GM18498 (cell line): ENCODE measurements at regions not wholly inside any gene's neighbourhood (a gene's known extent, or its start where the extent isn't known, plus 50 kb on each side); places are given as distances from the start of the nearest gene placed in this dataset.
"Not testable (repeated sequence)": the region's sequence is repeated elsewhere in the genome, so short reads cannot be mapped to it uniquely, and the experiment has no call there.

Source experiments
- ATAC-seq: cut with Tn5 transposase; IDR thresholded peaks from one replicate; pipeline ENCODE4 v1.9.1; 2021; ENCODE audit warnings: mild to moderate bottlenecking, moderate library complexity; ENCODE audit not compliant: unreplicated experiment

DNA sequence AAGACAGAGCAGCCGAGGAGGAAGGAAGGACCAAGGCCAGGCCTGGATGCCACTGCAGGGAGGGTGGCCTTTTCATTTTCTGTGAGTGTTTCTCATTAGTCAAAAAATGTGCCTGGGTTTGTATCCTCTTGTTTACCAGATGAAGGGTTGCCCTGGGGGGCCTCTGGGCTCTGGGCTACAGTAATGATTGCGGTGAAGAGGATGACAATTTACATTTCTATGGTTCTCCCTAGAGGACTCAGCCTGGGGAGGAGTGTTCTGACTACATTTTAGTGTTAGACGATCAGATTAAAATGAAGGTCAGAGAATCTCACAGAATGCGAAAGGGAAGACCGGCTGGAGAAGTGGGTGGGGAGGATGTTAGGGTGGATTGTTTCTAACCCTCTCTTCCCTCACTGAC lies 108.0 kb upstream of the KMT2C start:
- ATAC-seq = no peak

DNA sequence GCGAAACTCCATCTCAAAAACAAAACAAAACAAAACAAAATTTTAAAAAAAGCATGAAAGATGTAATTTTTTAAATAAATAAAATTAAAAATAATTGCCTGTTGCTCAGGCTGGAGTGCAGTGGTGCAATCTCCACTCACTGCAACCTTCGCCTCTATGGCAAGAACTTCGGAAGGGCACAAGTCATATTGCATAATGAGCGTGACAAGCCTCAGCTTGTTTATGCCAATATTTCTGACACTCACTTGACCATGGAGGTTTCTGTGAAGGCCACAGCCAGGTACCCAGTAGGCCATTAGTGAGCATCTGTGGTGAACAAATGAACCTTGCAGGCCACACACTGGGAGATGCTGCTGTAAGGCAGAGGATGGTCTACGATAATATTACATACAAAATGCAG lies 106.1 kb upstream of the KMT2C start:
- no peak for ATAC-seq

DNA sequence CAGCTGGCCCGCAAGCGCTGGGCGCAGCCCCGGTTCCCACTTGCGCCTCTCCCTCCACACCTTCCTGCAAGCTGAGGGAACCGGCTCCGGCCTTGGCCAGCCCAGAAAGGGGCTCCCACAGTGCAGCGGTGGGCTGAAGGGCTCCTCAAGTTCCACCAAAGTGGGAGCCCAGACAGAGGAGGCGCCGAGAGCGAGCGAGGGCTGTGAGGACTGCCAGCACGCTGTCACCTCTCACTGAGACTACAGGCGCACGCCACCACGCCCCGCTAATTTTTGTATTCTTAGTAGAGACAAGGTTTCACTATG lies 103.3 kb upstream of the KMT2C start:
- ATAC-seq = not testable (repeated sequence)

DNA sequence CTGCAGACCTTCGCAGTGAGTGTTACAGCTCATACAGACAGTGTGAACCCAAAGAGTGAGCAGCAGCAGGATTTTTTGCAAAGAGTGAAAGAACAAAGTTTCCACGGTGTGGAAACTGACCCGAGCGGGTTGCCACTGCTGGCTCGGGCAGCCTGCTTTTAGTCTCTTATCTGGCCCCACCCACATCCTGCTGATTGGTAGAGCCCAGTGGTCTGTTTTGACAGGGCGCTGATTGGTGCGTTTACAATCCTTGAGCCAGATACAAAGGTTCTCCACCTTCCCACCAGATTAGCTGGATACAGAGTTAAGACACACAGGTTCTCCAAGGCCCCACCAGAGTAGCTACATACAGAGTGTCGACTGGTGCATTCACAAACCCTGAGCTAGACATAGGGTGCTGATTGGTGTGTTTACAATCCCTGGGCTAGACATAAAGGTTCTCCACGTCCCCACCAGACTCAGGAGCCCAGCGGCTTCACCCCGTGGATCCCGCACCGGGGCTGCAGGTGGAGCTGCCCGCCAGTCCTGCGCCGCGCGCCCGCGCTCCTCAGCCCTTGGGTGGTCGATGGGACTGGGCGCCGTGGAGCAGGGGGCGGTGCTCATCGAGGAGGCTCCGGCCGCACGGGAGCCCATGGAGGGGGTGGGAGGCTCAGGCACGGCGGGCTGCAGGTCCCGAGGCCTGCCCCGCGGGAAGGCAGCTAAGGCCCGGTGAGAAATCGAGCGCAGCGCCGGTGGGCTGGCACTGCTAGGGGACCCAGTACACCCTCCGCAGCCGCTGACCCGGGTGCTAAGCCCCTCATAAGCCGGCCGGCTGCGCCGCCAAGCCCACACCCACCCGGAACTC lies 102.8 kb upstream of the KMT2C start:
- not testable (repeated sequence) for ATAC-seq

DNA sequence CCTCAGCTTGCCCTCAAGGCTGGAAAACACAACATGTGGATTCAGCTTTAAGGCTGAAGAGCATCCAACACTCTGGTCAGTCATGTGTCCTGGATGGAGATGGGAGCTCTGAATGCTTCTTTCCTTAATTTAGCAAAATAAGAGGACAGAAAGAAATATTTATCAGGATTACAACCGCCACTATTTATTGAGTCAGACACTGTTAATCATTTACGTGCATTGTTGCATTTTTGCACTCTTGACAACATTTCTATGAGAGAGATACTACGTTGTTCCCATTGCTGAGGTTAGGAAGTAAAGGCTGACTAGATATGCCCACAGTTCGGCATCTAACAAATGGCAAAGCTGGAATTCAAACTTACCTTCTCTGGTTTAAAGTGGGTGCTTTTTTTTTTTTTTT lies 101.8 kb upstream of the KMT2C start:
- no peak for ATAC-seq

DNA sequence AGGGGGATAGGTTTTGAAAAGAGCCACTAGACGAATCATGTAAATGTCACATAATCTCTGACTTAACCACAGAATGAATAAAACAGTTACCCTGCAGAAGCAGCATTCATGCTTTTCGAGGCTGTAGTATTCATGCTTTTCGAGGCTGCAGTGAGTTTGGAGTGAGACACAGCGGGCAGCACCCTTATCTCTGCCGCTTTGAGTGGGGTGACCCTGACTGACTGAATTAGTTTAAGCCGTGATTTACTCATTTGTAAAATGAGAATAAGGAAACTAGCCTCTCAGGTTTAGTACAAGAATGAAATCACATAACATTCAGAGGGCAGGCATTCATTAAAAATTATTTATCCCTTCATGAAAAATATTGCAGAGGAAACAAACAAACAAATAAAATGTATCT lies 92.8 kb upstream of the KMT2C start:
- no peak for ATAC-seq

DNA sequence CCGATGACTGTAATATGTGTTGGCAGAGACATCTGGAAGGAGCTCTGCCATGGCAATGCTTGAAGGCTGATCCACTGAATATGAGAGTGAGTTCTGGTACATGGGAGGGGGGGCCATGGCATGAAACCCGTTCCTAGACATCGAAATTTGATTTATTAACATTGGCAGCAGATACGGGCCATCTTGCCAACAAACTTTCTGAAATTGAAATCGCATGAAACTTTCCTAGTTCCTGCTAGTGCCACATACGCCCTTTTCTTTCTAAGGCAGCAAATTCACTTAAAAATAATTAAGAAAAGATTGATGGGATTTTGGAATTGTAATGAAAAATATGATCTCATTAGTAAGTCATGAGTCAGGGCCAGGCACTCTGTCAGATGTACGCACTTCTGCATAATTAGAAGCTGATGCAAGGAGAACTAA lies 91.8 kb upstream of the KMT2C start:
- ATAC-seq = no peak

DNA sequence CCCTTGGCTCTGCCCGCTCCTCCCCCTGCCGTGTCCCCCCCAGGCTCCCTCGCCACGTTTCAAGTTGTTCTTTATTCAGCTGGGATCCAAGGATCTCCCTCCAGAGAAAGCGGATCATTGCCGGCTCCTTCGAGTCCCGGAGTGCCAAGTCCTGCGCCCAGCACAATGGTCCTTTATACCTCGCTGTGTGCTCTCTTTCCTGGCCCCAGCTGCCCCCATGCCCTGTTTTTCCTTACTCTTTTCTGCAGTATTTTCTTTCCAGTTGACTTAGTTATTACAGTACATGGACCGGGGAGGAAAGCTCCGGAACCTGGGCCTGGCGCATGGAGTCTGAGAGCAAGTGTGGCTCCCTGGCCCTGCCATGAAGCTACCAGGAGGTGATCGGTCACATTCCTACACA lies 88.1 kb upstream of the KMT2C start:
- ATAC-seq = no peak

DNA sequence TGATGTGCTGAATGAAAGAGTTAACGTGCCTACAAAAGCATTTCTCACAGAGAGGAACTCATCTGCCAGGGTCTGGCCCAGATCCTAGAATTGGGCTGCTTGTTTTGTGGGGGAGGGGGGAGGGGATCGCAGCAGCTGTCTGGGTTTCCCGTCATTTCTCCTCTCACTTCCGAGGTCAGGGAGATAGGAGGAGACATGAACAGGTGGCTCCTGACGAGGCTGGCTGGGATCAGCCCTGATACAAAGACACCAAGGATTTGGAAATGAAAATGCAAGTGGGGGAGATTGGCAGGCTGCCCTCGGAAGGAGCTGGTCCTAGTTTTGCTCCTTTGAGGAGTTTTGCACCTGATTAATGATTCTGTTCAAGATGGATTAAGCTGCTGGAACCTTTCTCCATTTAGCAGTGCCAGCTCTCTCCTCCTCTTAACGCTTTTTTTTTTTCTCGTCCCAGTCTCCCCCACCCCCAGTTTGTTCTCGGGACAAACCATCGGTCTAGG lies 86.8 kb upstream of the KMT2C start:
- no peak for ATAC-seq

DNA sequence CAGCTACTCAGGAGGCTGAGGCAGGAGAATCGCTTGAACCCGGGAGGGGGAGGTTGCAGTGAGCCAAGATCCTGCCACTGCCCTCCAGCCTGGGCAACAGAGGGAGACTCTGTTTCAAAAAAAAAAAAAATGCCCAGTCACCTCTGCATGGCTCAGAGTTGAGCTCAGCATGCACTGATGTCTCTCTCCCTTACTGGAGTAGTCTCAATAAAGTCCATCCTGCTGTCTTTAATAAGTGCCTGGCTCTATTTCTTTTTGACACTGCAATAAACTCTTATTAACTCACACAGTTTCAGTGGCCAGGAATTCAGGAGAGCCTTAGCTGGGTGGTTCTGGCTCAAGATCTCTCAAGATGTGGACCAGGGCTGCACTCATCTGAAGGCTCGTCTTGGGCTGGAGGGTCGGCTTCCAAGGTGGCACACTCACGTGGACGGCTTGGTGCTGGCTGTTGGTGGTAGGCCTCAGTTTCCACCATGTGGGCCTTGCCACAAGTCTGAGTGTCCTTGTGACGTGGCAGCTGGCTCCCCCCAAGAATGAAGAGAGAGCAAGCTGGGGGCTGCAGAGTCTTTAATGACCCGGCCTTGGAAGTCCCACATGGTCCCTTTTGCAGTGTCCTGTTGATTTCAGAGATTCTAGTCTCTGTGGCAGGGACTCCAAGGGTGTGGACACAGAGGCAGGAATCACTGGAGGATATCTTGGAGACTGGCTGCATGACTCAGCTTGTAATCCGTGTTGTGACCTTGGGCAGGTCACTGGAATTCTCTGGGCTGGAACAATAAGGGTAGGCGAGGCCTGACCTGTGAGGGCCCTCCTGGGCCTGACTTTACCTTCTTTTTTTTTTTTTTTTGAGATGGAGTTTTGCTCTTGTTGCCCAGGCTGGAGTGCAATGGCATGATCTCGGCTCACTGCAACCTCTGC lies 85.9 kb upstream of the KMT2C start:
- no peak for ATAC-seq

DNA sequence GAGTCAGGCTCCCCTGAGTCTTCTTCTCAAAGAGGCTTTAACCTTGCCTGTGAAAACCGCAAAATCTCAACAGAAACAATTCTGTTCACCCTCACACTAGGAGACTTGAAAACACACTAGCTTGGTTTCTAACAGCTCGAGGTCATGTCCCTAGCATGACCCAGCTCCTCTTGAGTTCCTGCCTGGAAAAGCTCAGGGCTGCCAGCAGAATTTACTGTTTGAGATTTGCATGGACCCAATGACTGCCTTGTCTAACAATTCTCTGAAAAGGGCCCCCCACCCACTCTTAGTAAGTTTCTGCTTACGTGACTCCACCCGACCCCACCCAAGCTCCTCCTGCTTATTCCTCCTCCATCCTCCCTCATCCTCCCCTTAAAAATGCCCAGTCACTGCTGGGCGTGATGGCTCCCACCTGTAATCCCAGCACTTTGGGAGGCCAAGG lies 85.1 kb upstream of the KMT2C start:
- no peak for ATAC-seq

DNA sequence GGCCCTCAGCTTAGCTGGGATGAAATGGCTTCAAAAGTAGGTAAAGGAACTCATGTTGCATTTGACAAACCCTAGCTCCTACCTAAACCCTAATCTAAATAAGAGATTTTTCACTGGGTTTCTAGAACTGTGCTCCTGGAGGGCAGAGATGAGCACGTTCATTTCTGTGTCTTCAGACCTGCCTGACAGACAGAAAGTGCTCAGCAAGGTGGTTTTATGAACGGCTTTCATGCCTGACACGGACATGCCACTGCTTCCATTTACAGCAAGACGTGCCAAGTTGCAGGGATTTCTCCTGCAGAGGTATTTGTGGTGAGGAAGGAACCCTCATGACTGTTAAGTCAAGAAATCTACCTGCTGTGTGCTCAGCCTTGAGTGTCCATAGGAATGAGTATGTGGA lies 83.5 kb upstream of the KMT2C start:
- ATAC-seq = no peak

DNA sequence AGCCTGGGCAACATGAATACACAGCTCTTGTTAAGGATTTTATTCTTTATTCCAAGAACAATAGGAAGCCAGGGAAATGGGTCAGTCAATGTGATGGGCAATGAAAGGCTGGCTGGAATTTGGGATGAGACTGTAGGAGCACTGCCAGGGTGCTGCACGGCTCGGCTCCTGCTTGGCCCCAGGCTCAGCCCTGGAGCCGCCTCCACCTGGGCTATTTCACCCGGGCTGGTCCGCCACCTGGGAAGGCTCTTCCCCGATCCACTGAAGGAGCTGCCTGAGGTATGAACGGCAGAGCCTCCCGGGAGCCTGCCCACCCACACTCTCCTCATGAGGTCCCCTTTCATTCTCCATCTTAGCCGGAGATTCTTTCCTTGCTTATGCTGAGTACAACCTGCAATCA lies 80.4 kb upstream of the KMT2C start:
- ATAC-seq = no peak

DNA sequence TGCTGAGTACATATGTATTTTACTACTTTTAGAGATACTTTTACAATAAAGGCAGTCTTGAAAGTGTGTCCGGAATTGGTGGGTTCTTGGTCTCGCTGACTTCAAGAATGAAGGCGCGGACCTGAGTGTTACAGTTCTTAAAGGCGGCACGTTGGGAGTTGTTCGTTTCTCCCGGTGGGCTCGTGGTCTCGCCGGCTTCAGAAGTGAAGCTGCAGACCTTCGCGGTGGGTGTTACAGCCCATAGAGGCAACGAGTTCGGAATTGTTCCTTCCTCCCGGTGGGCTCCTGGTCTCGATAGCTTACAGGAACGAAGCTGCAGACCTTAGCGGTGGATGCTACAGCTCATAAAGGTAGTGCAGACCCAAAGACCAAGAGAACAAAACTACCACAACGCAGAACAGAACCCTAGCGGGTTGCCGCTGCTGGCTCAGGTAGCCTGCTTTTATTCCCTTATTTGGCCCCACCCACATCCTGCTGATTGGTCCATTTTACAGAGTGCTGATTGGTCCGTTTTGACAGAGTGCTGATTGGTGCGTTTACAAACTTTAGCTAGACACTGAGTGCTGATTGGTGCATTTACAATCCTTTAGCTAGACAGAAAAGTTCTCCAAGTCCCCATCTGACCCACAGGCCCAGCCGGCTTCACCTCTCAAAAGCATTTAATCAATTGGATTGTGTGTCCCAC lies 79.6 kb upstream of the KMT2C start:
- ATAC-seq = not testable (repeated sequence)

DNA sequence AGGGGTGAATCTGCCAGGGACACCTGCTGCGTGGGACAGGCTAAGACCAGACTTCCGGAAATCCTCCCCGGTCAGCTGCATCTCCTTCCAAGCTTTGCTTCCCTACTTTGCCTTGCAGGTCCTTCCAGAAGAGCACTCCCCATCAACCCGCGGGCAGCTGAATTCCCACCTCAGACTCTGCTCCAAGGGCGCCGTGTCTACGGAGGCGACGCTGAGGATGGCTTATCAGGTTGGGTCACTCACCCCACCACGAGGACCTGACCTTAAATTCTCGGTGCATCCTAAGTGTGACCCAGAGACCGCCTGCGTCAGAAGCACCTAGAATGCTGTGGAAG lies 78.9 kb upstream of the KMT2C start:
- ATAC-seq = no peak

DNA sequence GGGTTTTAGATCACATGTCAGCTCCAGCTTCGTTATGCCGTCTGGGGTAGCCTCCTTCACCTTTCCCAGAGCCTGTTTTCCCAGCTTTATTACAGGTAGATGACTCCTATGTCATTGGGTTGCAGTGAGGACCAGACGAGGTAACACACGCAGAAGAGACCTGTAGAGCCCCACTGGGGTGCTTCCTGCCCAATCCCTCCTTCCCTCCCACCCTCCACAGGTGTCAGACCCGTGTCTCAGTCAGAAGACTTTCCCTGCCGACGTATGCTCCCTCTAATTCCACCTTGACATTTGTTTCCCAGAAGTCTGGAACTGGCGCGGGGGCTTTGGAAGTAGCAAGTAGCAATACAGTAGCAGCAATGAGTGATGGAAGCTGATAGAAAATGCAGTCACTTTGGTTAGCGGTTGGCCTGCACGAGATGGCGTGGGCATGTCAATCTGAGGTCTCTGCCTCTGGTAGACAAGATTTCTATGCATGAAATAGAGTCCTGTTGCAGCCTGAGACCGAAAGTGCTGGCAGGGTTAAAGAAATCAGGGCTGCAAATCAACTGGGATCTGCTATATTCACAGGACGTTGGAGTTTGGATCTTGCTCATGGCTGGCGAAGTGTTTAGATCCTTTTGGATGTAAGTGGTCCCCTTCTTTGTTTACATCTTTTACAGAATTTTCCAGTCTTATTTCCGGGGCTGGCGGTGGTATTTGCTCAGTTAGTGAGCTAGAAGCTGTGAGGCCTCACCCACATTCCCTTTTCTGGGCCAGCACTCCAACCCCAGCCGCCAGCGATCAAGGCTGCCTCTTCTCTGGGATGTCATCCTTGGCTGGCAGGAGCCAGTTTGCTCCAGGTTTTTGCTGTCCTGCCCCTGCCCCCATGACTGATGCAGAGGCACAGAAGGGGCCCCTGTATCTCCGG lies 78.3 kb upstream of the KMT2C start:
- no peak for ATAC-seq

DNA sequence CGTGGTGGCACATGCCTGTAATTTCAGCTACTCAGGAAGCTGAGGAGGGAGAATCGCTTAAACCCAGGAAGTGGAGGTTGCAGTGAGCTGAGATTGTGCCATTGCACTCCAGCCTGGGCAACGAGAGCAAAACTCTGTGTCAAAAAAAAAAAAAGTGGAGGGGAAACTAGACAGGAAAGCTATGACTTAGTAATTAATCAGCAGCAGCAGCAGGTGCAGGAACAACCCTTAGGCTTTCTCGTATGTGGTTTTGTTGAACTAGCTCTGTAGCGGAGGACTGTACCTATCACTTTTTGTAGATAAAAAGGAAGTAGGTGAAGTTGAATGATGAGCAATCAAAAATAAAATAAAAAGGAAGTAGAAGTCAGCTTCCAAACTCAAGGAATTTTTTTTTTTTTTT lies 76.9 kb upstream of the KMT2C start:
- peak; percentile 54 for ATAC-seq

DNA sequence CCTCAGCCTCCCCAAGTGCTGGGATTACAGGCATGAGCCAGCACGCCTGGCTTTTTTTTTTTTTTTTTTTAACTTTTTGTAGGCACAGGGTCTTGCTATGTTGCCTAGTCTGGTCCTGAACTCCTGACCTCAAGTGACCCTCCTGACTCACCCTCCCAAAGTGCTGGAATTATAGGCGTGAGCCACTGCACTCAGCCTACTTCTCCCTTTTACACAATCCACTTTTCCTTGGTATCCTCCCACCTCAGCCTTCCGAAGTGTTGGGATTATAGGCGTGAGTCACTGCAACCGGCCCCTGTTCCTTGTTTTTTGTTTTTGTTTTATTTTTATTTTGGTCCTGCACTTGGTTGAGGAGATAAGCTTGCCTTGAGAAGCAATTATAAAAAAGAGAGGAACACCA lies 75.9 kb upstream of the KMT2C start:
- no peak for ATAC-seq

DNA sequence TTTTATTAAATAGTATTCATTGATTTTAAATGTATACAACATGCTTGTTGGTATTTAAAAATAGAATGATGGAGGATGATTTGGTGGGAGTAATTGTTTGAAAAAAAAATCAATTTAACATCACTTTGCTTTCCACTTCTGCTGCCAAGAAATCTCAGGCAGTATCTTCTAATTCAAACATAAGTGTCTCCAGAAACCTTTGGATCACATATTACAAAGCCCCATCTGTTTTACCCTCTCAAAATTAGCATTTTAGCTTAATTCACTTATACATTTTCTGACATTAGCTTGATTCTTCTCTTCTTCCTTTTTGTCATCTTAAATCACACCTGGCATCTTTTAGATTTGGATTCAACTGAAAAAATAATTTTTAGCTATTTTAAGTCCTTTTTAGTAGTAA lies 72.9 kb upstream of the KMT2C start:
- no peak for ATAC-seq

DNA sequence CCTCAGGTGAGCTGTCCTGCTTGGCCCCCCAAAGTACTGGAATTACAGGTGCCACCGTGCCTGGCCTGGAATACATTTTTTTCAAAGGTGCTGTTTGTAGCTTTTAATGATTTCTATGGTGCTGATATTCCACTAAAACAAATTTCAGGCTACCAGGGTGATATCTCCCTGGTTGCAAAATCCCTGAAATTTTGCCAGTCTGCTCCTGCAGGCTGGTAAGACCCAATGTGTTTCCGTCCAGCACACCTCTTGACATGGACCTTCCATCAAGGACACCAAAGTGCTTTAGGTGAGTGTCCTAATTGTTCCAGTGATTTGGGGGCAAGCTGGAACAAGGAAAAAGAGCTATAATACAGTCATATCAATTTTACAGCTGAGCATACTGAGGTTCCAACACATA lies 69.8 kb upstream of the KMT2C start:
- no peak for ATAC-seq

DNA sequence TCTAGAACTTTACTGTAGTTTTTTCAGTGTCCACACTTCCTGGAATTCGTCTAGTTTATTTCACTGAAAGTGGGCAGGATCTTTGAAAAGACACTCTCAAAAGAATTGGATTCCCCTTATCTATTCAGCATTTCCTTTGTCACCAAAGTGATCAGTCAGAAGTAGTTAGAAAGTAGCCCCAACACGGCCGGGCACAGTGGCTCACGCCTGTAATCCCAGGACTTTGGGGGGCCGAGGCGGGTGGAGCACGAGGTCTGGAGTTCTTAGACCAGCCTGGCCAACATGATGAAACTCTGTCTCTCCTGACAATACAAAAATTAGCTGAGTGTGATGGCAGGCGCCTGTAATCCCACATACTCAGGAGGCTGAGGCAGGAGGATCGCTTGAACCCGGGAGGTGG lies 69.0 kb upstream of the KMT2C start:
- ATAC-seq = no peak
